HG03196 (cell line): ENCODE measurements at regions not wholly inside any gene's neighbourhood (a gene's known extent, or its start where the extent isn't known, plus 50 kb on each side); places are given as distances from the start of the nearest gene placed in this dataset.

Experiments used
- ATAC-seq: cut with Tn5 transposase; IDR thresholded peaks from one replicate; pipeline ENCODE4 v1.9.1; 2021; ENCODE audit not compliant: unreplicated experiment

GRCh38 chr4:178244785-178245184 is 802.5 kb upstream of the AGA start:
- ATAC-seq: no peak

GRCh38 chr4:178255172-178255571 is 812.9 kb upstream of the AGA start:
- no peak for ATAC-seq

- no peak for ATAC-seq
Observed at GRCh38 chr4:178258603-178259002, 816.4 kb upstream of the AGA start.

DNA sequence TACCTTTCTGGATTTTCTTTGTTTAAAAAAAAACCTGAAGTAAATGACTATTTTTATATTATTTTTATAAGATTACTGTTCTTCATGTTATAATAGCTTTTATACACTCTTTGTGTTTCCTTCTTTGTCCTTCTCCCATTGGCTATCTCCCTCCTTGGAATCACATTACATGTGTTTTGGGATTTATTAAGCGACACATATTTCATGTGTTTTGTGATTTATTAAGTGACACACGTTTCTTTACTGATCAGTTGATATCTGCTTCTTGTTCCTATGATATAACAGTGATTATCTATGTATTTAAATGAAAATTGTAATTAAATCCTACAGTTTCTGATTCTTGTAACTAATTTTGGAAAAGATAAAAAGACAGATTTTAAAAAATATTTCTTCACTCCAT is 817.3 kb upstream of the AGA start:
- ATAC-seq: no peak

DNA sequence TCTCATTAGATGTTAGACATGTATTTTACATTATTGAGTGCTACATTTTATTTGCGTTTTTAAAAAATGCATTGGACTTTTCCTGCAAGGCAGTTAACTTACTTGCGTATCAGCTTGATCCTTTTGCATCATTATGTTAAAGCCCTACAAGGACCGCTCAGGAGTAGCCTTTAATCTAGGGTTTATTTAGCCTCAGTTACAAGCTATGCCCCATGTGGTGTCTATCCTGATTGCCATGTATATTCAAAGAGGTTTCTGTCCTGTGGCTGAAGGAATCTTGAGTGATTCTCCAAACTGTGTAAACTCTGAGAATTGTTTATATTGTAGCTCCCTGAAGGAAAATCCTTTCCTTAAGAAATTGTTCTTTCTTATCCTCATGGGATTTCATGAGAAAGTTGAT is 821.8 kb upstream of the AGA start:
- ATAC-seq: no peak

GRCh38 chr4:178271386-178271785 is 829.1 kb upstream of the AGA start:
- ATAC-seq: no peak

DNA sequence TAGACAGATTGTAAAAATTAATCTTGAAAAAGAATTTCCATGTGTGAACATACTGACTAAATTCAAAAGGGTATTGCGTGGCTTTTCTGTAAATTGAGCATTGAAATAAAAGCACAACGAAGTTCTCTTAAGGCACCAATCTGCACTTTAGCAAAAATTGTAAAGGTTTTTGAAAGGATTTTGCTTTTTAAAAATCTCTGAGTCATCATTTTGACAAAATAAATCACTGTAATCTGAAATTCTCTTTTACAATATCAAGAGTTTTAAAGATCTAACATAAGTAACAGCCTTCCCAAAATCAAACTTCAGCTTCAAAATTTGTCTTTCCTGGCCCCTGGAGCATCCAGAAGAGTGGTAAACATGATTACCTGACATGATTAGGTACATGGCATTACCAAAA is 830.9 kb upstream of the AGA start:
- ATAC-seq: no peak

DNA sequence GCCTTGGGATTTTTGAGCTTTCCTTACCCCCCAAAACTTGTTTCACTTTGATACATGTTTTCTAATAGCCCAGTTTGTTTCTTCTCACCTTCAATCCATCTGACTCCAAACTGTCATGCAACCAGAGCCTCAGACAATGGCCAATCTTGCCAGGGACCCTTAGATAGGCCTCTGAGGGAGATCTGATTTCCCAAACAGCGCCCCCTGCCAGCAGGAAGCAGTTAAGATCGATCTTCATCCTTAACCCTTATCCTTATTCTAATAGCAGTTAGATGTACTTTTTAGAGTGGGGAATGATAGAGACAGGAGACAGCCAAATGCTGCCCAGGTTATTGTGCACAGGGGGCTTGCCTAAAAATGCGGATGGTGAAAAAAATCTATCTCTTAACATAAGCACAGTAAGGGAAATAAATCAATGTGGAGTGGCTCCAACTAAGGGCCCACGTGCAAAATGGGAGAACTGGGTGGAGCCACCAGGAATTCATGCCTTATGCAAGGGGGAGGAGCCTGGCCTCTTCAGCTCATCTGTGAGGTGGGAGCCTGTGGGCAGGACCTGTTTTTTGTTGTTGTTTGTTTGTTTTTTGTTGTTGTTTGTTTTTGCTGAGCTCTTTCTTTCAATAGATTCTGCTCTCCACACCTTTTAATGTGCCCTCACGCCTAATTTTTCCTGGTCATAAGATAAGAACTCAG is 833.6 kb upstream of the AGA start:
- no peak for ATAC-seq

- no peak for ATAC-seq
Observed at GRCh38 chr4:178280362-178280761, 838.1 kb upstream of the AGA start.

GRCh38 chr4:178288462-178288861 is 846.2 kb upstream of the AGA start:
- ATAC-seq: no peak

GRCh38 chr4:178293601-178294000 is 851.4 kb upstream of the AGA start:
- no peak for ATAC-seq

- ATAC-seq: no peak
Observed at GRCh38 chr4:178296669-178297068, 854.4 kb upstream of the AGA start.

- ATAC-seq: no peak
Observed at GRCh38 chr4:178306565-178306964, 864.3 kb upstream of the AGA start.

- no peak for ATAC-seq
Observed at GRCh38 chr4:178309890-178310289, 867.7 kb upstream of the AGA start.

GRCh38 chr4:178311997-178312396 is 869.8 kb upstream of the AGA start:
- ATAC-seq: no peak

- no peak for ATAC-seq
Observed at GRCh38 chr4:178314287-178314686, 872.0 kb upstream of the AGA start.

- no peak for ATAC-seq
Observed at GRCh38 chr4:178316211-178316610, 874.0 kb upstream of the AGA start.

DNA sequence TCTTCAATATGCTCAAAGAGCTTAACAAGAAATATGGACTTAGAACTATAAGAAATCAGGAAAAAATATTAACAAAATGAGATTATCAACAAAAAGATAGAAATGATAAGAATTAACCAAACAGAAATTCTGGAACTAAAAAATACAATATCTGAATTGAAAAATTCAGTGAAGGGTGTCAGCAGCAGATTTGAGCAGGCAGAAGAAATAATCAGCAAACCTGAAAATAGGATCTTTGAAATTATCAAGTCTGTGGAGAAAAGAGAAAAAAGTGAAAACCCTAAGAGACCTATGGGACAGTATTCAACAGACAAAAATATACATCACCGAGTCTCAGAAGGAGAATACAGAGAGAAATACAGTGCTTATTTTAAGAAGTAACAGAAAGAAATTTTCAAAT is 877.8 kb upstream of the AGA start:
- ATAC-seq: no peak

- ATAC-seq: no peak
Observed at GRCh38 chr4:178322524-178323183, 880.4 kb upstream of the AGA start.

DNA sequence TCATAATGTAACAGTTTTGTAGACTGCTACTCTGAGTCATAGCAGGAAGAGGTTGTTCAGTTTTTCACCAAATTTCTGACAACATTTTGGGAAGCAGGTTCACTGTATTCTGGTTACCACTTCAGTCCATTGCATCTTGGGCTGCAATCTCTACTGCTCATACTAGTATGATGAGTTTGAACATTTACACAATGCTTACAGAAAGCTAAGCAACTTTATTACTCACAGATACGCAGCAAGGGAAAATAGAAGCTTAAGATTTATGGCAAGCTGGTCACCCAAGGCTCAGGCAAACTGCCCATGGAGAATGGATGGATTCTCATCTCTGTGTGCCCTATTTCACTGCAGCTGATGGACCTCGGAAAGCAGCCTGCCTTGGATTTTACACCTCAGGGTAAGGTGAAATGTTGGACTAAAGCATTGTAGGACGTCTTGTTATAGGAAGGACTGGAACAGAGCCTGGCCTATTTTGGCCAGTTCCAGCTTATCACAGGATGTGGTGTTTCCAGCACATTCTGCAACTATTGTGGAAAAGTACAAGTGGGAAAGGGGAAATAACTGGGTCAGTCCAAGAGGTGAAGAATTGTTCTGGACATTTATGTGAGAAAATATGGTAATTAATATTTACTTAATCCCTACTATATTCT is 887.1 kb upstream of the AGA start:
- ATAC-seq: no peak

DNA sequence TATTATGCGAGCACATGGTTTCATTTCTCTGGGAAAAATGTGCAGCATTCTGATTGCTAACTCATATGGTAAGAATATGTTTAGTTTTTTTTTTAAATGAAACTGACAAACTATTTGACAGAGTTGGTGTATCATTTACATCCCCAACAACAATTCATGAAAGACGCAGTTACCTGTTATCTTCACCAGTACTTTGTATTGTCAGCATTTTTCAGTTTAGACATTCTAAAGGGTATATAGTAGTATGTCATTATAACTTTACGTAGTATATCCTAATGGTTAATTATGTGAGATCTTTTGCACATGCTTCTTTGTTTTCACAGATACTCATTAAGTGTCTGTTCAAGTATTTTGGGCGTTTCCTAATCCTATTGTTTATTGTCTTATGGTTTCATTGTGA is 891.1 kb upstream of the AGA start:
- no peak for ATAC-seq

GRCh38 chr4:178339769-178340168 is 897.5 kb upstream of the AGA start:
- no peak for ATAC-seq
